GM12873 (cell line): ENCODE measurements at regions not wholly inside any gene's neighbourhood (a gene's known extent, or its start where the extent isn't known, plus 50 kb on each side); places are given as distances from the start of the nearest gene placed in this dataset.

ENCODE experiments used
- CTCF ChIP-seq: IDR thresholded peaks from 2 replicates; pipeline ENCODE4 v1.5.1; 2012; ENCODE audit warnings: low read depth, mild to moderate bottlenecking, moderate library complexity, low read length, control low read depth; ENCODE audit not compliant: insufficient read depth; ENCODE audit errors: missing control alignments

- no peak for TF ChIP-seq CTCF
Measured at GRCh38 chr13:69649063-69649392, 458.6 kb upstream of the ATXN8OS start.

GRCh38 chr13:69648340-69649062, 459.1 kb upstream of the ATXN8OS start:
- TF ChIP-seq CTCF = no peak

GRCh38 chr13:69644447-69644846, 463.2 kb upstream of the ATXN8OS start:
- TF ChIP-seq CTCF = no peak

- TF ChIP-seq CTCF = no peak
Measured at GRCh38 chr13:69641773-69642172, 465.9 kb upstream of the ATXN8OS start.

GRCh38 chr13:69633044-69633443, 474.6 kb upstream of the ATXN8OS start:
- no peak for TF ChIP-seq CTCF

GRCh38 chr13:69623973-69624372, 483.7 kb upstream of the ATXN8OS start:
- no peak for TF ChIP-seq CTCF

- no peak for TF ChIP-seq CTCF
Measured at GRCh38 chr13:69619651-69620050, 488.0 kb upstream of the ATXN8OS start.
